Peyer's patch (tissue), 4 donors: ENCODE measurements at regions not wholly inside any gene's neighbourhood (a gene's known extent, or its start where the extent isn't known, plus 50 kb on each side); places are given as distances from the start of the nearest gene placed in this dataset.

ENCODE experiments used
- CTCF ChIP-seq, 6 experiments: fragments of 450-650 bp in 4 of 6; fragments of 200-600 bp in 2 of 6; sonication (generic) in 1 of 6; IDR thresholded peaks; one replicate each; pipeline ENCODE4 v1.5.1; 2017 to 2019; ENCODE audit warnings: antibody characterized with exemption in 6 of 6, mild to moderate bottlenecking in 3 of 6, moderate library complexity in 1 of 6
- POLR2A ChIP-seq, 2 donors: fragments of 450-650 bp; IDR thresholded peaks; one replicate each; pipeline ENCODE4 v1.5.1; 2017; ENCODE audit warnings: antibody characterized with exemption in 2 of 2, mild to moderate bottlenecking in 2 of 2, moderate library complexity in 2 of 2

GRCh38 chrX:46179748-46180147 lies 365.5 kb downstream of the ZNF674 start:
- TF ChIP-seq CTCF (IDR thresholded peaks at IDR 0.05): peak in 1 of 6 experiments; percentile 4
- no peak for TF ChIP-seq POLR2A (IDR thresholded peaks at IDR 0.05)
